ENCODE measurements at regions not wholly inside any gene's neighbourhood (a gene's known extent, or its start where the extent isn't known, plus 50 kb on each side); places are given as distances from the start of the nearest gene placed in this dataset.

GRCh38 chrX:56402207-56402606 is 161.2 kb upstream of the UBQLN2 start:
- no peak for TF ChIP-seq CTCF (IDR thresholded peaks at IDR 0.05)
- no peak for TF ChIP-seq POLR2A (IDR thresholded peaks at IDR 0.05)

Measured in gastroesophageal sphincter (tissue), 3 donors.